GM19328 (cell line): ENCODE measurements at regions not wholly inside any gene's neighbourhood (a gene's known extent, or its start where the extent isn't known, plus 50 kb on each side); places are given as distances from the start of the nearest gene placed in this dataset.
"Not testable (repeated sequence)": the region's sequence is repeated elsewhere in the genome, so short reads cannot be mapped to it uniquely, and the experiment has no call there.

Source experiments
- ATAC-seq: cut with Tn5 transposase; IDR thresholded peaks from one replicate; pipeline ENCODE4 v1.9.1; 2021; ENCODE audit warnings: mild to moderate bottlenecking, moderate library complexity; ENCODE audit not compliant: unreplicated experiment

DNA sequence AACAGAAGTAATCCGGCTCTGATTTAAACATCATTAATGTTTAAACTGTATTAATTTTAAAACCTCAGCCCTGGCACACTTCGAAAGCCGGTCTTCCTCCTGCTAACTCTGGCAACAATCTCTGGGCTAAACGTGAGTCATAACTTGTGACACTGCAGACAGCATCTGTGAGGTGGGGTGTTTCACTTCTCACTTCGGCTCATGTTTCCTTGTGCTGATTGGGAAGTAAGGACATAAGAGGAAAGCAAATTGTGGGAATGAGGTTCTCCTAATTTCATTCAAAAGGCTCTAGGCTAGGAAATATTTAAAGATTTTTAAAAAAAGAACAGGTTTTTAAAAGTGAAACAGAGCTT lies 139.9 kb upstream of the USP9X start:
- no peak for ATAC-seq

DNA sequence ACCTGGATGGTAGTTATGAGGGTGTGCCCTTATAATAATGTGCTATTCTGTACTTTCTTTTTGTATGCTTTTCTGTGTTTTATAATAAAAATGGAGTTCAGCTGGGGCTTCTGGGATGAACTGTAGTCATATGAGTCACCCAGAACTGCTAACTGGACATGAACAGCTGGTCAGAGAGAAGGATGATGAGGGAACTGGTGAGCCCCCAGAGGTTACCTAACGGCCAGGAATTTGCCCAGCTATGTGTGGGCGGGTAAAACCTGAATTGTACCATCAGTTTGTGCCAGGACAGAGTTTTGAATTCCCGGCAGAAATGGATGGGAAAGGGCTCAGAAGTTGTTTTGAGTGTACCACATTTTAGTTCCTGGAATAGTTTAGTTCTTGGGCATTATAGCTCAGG lies 138.0 kb upstream of the USP9X start:
- ATAC-seq, result no peak

DNA sequence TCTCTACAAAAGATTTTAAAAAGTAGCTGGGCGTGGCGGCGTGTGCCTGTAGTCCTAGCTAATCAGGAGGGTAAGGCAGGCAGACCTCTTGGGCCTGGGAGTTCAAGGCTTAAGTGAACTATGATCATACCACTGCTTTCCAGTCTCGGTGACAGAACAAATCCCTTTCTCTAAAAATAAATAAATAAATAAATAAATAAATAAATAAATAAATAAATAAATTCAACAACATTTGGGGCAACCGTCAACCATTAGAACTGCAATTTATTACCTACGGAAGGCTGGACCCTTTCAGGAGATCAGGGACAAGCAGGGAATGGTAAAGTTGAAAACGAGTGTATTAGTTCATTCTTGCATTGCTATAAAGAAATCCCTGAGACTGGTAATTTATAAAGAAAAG lies 136.2 kb upstream of the USP9X start:
- no peak for ATAC-seq

DNA sequence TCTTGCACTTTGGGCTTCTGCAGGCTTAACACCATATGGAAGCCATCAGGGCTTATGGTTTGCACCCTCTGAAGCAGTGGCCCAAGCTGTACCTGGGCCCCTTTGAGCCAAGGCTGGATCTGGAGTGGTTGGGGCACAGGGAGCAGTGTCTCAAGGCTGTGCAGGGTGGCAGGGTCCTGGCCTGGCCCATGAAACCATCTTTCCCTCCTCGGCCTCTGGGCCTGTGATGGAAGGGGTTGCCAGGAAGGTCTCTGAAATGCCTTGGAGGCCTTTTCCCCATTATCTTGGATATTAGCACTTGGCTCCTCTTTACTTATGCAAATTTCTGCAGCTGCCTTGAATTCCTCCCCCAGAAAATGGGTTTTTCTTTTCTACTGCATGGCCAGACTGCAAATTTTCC lies 134.7 kb upstream of the USP9X start:
- no peak for ATAC-seq

DNA sequence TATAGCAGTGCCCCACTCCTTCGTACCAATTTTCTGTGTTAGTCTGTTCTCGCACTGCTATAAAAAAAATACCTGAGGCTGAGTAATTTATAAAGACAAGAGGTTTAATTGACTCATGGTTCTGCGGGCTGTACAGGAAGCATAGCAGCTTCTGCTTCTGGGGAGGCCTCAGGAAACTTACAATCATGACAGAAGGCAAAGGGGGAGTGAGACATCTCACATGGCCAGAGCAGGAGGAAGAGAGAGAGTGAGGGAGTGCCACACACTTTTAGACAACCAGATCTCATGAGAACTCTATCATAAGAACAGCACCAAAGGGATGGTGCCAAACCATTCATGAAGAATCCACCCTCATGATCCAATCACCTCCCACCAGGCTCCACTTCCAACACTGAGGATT lies 133.8 kb upstream of the USP9X start:
- ATAC-seq, result not testable (repeated sequence)

DNA sequence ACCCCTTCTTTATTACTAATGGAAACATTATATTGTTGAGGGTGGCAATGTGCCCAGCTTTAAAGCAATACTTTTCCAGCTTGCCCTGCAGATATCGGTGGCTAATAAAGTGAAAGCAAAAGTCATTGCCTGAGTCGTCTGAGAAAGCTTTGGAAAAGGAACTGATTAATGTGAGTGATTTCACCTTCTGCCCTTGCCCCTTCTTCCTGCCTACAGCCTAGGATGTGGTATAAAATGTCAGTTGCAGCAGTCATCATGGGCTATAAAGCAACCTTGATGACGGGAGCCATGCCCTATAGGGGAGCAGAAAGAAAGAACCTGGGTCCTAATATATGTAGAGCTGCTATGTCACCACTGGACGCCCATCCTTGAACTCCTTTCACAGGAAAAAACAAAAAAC lies 132.4 kb upstream of the USP9X start:
- ATAC-seq, result no peak

DNA sequence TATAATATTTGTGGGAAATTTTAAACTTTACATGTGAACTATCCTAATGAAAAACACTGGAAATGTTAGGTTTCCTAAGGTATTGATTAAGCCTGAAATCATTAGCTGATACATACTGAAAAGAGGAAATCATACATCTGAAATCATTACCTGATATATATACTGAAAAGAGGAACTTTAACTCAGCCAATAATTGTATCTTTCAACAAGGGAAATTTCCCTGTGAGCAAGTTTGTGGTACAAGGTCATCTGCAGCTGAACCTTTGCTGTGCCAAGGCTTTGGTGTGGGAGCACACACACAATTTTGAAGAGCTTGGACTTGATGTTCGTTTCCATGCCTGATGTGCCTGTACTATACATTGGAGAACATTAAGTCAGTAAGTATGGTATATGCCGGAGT lies 131.9 kb upstream of the USP9X start:
- peak; percentile 62 for ATAC-seq

DNA sequence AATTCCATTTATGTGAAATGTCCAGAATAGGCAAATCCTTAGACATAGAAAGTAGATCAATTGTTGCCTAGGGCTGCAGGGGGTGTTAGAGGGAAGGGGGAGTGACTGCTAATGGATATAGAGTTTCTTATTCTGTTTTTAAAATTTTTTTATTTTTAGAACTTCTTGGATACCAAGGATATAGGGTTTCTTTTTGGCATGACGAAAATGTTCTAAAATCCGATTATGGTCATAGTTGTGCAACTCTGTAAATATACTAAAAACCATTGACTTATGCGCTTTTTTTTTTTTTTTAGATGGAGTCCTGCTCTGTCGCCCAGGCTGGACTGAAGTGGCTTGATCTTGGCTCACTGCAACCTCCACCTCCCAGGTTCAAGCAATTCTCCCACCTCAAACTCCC lies 125.2 kb upstream of the USP9X start:
- no peak for ATAC-seq

DNA sequence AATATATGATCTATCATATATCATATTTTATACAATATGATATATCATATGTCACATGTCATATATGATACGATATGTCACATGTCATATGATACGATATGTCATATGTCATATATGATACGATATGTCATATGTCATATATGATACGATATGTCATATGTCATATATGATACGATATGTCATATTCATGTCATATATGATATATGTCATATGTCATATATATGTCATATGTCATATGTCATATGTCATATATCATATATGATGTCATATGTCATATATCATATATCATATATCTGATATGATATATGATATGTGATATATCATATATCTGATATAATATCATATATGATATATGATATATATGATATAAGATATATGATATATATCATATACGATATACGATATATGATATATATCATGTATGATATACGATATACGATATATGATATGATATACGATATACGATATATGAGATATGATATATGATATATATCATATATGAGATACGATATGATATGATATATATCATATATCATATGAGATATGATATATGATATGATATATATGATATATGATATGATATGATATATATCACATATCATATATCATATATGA lies 122.3 kb upstream of the USP9X start:
- no peak for ATAC-seq

DNA sequence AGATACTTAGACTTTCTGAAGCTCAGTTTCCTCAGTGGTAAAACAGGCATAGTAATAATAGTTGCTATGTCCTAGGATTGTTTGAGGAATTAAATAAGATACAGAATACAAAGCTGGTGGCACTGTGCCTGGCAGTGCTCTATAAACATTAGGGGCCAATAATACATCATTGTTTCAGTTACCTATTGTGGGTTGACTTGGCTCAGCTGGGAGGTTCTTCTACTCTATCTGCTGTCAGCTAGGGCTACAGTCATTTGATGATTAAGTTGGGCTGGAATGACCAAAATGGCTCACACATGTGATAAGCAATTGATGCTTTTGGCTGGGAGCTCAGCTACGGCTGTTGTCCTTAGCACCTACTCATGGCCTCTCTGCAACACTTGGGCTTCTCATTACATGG lies 121.2 kb upstream of the USP9X start:
- no peak for ATAC-seq

DNA sequence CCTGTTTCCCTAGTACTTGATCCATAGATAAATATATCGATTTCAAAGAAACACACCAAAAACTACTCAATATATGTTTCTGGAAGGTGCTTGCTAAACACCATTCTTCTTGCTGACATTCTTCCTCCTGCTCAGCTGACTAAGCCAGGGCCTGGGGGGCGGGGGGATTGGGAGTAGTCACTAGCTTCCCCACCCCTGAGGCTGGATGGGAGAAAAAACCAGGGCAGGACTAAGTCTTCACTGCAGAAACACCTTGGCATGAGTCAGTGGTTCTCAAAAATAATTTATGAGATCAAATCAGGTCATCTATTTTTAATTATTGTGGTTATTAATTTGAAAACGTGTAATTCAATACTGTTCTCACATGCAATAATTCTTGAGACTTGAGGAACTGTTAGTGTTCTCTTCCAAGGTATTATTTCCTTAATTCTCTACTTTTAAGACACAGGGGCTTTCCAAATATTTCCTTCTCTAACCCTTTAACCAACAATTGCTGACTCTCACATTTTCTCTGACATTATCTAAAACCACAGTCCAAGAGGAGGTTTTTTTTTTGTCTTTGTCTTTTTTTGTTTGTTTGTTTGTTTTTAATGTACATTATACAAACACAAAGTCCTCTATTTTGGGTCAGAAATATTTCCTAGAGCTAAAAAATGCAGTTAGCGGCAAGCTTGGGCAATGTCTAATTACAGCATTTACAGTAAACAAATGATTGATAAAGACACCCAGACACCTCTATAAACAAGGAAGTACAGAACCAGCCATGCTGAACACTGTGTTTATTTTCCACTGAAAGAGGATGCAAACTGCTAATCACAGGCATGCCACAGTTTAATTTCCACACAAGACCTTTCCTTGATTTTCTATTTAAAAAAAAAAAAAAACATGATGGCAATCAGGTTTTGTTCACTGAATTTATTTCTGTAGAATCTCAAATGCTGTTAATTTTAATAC lies 120.3 kb upstream of the USP9X start:
- no peak for ATAC-seq

DNA sequence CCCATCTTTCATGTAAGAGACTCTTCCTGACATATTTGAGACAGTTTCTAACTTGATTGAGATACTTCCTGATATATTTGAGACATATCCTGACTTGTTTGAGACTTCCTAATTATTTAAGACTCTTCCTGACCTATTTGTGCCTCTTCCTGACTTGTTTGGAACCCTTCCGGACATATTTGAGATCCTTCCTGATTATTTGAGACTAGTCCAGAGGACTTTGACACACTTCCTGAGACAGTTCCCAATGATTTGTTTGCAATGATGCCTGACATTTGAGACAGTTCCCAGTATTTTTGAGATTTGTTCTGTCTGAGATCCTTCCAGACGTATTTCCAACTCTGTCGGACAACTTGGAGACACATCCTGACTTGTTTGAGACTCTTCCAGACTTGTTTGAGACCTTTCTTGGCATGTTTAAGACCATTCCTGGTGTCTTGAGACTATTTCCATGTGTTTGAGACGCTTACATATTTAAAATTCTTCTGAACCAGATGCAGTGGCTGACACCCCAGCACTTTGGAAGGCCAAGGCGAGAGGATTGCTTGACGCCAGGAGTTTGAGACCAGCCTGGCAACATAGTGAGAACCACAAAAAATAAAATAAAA lies 118.9 kb upstream of the USP9X start:
- no peak for ATAC-seq

DNA sequence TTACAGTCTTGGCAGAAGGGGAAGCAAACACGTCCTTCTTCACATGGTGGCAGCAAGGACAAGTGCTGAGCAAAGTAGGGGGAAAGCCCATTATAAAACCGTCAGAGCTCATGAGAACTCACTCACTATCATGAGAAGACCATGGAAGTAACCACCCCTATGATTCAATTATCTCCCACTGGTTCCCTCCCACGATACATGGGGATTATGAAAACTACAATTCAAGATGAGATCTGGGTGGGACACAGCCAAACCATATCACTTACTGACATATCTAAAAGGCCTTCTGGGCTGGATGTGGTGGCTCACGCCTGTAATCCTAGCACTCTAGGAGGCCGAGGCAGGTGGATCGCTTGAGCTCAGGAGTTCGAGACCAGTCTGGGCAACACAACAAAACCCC lies 117.1 kb upstream of the USP9X start:
- ATAC-seq, result no peak

DNA sequence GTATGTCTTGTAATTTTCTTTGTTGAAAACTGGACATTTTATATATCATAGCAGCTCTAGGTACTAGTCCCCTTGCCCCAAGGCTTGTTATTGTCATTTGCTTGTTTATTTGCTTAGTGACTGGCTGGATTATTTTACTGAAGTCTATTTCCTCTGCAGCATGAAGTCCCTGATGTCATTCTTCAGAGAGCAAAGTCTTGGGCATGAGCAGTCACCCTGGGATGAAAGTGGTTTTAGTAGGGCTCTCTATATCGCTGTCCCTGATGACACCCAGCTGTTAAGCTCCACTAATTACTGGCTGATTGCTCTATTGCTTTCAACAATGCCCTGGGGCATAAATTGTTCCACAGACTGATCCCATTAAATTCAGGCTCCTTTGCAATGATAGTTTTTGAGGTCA lies 113.5 kb upstream of the USP9X start:
- ATAC-seq, result no peak

DNA sequence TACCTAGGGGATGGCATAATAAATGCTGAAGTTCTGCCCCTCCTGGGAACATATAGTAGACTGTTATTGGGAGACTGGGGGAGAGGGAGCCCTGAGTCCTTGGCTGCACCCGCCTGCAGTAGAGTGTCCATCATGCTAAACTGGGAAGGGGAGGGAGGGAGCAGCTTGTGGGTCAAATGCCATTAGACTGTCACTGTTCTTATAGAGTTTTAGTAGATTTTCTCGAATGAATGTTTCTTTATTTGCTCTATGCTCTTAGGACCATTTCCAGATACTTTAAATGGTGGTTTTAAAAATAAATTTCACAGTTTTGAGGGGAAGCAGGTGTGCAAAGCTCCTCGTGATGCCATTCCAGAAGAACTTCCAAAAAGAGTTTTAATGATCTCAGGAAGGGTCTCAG lies 111.6 kb upstream of the USP9X start:
- no peak for ATAC-seq

DNA sequence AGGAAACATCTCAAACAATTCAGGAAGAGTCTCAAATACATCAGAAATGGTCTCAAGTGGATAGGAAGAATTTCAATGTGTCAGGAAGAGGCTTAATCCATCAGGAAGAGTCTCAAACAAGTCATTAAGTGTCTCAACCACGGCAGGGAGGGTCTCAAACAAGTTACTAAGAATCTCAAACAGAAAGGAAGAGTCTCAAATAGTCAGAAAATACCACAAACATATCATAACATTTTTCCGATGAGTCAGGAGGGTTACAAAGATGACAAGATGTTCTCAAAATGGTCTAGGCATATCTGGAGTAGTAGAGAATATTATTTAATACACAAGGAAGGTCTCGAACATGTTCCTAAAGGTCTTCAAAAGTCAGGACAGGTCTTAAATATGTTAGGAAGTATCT lies 109.3 kb upstream of the USP9X start:
- ATAC-seq, result no peak

DNA sequence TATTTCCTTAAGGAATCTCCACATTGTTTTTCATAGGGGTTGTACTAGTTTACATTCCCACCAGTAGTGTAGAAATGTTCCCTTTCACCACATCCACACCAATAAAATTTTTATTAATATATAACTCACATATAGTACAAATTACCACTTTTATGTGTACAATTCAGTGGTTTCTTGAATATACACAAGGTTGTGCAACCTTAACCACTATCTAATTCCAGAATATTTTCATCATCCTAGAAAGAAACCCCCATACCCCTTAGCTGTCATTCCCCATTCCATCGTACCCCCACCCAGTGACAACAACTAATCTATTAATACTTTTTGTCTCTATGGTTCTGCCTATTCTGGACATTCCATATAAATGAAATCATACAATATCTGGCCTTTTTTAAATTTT lies 108.3 kb upstream of the USP9X start:
- no peak for ATAC-seq

DNA sequence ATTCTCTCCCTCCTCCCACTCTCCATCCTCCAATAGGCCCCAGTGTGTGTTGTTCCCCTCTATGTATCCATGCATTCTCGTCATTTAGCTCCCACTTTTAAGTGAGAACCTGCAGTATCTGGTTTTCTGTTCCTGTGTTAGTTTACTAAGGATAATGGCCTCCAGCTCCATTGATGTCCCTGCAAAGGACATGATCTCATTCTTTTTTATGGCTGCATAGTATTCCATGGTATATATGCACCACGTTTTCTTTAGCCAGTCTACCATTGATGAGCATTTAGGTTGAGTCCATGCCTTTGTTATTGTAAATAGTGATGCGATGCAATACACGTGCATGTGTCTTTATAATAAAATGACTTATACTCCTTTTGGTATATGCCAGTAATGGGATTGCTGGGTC lies 100.3 kb upstream of the USP9X start:
- ATAC-seq, result no peak

DNA sequence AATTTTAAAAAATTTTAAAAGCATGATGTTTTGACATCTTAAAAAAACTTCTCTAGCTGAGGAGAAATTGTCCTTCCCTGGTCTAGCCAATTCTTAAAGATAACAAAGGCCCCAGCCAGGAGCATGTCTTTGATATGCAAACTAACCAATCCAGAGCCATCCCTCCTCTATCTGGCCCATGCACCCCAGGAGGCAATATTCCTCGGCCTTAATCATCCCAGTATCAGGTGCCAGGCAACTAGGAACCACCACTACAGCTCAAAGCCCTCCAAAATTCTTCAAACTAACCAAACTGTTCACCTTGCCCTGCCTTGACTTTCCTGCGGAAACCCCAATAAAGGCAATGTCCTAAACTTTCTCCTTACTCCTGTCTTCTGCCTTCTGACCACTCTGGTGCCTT lies 97.8 kb upstream of the USP9X start:
- no peak for ATAC-seq

DNA sequence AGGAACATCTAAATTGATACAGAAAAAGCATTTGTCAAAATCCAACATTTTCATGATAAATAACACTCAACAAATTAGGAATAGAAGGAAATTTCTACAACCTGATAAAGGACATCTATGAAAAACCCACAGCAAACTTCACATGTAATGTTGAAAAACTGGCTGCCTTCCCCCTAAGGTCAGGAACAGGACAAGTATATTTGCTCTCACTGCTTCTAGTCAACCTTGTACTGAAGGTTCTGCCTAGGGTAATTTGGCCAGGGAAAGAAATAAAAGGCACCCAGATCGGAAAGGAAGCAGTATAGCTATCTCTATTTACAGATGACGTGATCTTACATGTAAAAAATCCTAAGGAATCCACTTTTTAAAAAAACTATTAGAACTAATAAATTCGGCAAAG lies 97.1 kb upstream of the USP9X start:
- ATAC-seq, result no peak

DNA sequence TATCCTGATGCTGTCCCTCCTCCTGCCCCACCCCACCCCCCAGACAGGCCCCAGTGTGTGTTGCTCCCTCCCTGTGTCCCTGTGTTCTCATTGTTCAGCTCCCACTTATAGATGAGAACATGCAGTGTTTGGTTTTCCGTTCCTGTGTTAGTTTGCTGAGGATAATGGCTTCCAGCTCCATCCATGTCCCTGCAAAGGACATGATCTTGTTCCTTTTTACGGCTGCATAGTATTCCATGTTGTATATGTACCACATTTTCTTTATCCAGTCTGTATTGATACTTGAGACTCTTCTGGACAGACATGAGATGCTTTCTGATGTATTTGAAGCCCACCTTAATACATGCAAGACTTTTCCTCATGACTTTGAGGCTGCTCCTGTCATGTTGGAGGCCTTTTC lies 91.8 kb upstream of the USP9X start:
- not testable (repeated sequence) for ATAC-seq

DNA sequence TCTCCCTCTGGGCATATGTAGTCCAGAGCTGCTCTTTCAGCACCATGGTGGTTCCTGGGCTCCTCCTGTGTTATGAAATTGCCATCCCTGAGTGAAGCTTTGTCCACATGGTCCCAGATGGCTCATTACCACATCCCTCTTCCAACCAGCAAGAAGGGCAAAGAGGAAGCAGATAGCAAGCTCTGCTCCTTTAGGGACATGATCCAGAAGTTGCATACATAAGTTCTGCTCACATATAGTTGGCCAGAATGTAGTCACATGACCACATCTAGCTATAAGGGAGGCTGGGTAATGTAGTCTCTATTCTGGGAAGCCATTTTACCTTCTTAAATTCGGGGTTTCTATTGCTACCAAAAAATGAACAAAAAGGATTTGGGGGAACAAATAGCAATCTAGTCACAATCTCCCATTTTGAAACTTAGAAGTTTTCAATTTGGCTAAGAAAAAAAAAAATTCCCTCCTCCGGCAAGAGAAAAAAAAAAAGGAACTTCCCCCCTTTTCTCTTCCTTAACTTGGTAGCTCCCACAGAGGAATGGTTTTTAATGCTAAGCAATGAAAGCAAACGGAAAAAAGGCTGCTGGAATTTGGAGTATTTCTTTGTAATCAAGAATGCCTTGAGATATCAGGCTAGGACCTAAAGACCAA lies 88.2 kb upstream of the USP9X start:
- ATAC-seq, result no peak
